HepG2 (cell line): ENCODE measurements at regions not wholly inside any gene's neighbourhood (a gene's known extent, or its start where the extent isn't known, plus 50 kb on each side); places are given as distances from the start of the nearest gene placed in this dataset.

Experiments
- ATAC-seq: fragments of 200-7000 bp; cut with Tn5 transposase; 3 replicates; pipeline ENCODE4 v1.9.1; 2020; ENCODE audit warnings: mild to moderate bottlenecking, moderate library complexity
- BruUV-seq: library from RNA; stranded (reverse); fragments of 400-500 nt; replicated peaks from 2 replicates; lab custom pipeline; 2021; lab: Mats Ljungman, UMichigan
- CTCF ChIA-PET: fragments of 300-600 bp; formaldehyde crosslinking; extraction: SDS; loops from one replicate; lab custom pipeline; 2021; ENCODE audit warnings: low total read pairs, inconsistent platforms, low intra/inter-chr PET ratio; lab: Yijun Ruan, JAX
- POLR2A ChIA-PET: fragments of 350-600 bp; sonication (Branson Sonifier 250); formaldehyde crosslinking; loops from one replicate; lab custom pipeline; 2020; ENCODE audit warnings: antibody characterized with exemption, inconsistent platforms; lab: Yijun Ruan, JAX
- DNase-seq: peaks from one replicate; pipeline ENCODE4 v3.0.0-alpha.2; 2015; ENCODE audit warnings: low spot score
- FAIRE-seq: peaks from 3 replicates; lab custom pipeline; 2011; peaks lifted over from hg19 to GRCh38; lab: Jason Lieb, UNC
- H2AFZ ChIP-seq: one replicate; pipeline ENCODE4 v1.6.1; 2011; ENCODE audit warnings: low read length, inconsistent platforms
- H3K27ac ChIP-seq: fragments of 300-600 bp; 3 replicates; pipeline ENCODE4 v1.8.0; 2011; ENCODE audit warnings: mixed run types, mild to moderate bottlenecking, mixed read lengths, low read length, inconsistent platforms; ENCODE audit not compliant: insufficient read depth; ENCODE audit errors: extremely low read length
- H3K27me3 ChIP-seq, 2 experiments: fragments of 200-600 bp in 1 of 2; 2 replicates in 1 of 2; 3 replicates in 1 of 2; pipeline versions ENCODE4 v1.6.0 to v1.8.0; 2011; ENCODE audit warnings: low read length in 2 of 2, mild to moderate bottlenecking in 2 of 2, moderate library complexity in 2 of 2, inconsistent platforms in 1 of 2; ENCODE audit not compliant: insufficient read depth in 2 of 2, control insufficient read depth in 1 of 2
- H3K36me3 ChIP-seq, 2 experiments: fragments of 200-600 bp in 1 of 2; replicated peaks in 1 of 2; 2 replicates in 1 of 2; 3 replicates in 1 of 2; pipeline versions ENCODE4 v1.5.1 to v1.8.0; 2011; ENCODE audit warnings: low read length in 2 of 2, inconsistent platforms in 1 of 2; ENCODE audit not compliant: insufficient read depth in 2 of 2, control insufficient read depth in 1 of 2
- H3K4me1 ChIP-seq: 2 replicates; pipeline ENCODE4 v1.5.1; 2012; ENCODE audit warnings: low read length, inconsistent platforms; ENCODE audit not compliant: insufficient read depth
- H3K4me2 ChIP-seq: 2 replicates; pipeline ENCODE4 v1.6.0; 2011; ENCODE audit warnings: low read depth, low read length, inconsistent platforms
- H3K4me3 ChIP-seq, 3 experiments: fragments of 200-600 bp in 1 of 3; sonication (generic), shearing (Covaris generic) in 1 of 3; replicated peaks in 1 of 3; 2 replicates each; pipeline ENCODE4 v1.5.1; 2011 to 2016; ENCODE audit warnings: low read length in 3 of 3, inconsistent platforms in 2 of 3, low read depth in 2 of 3, mild to moderate bottlenecking in 2 of 3, control low read depth in 1 of 3, mixed read lengths in 1 of 3; ENCODE audit not compliant: insufficient read depth in 1 of 3
- H3K79me2 ChIP-seq: one replicate; pipeline ENCODE4 v1.6.1; 2011; ENCODE audit warnings: low read length, inconsistent platforms; ENCODE audit not compliant: insufficient read depth
- H3K9ac ChIP-seq: 2 replicates; pipeline ENCODE4 v1.6.0; 2011; ENCODE audit warnings: mild to moderate bottlenecking, low read depth, low read length, inconsistent platforms; ENCODE audit not compliant: insufficient read depth
- H3K9me3 ChIP-seq: 2 replicates; pipeline ENCODE4 v1.5.1; 2012; ENCODE audit warnings: mild to moderate bottlenecking, low read length
- H4K20me1 ChIP-seq: 2 replicates; pipeline ENCODE4 v1.6.0; 2011; ENCODE audit warnings: inconsistent platforms, mild to moderate bottlenecking, low read length, moderate library complexity; ENCODE audit not compliant: insufficient read depth
- CENPT ChIP-seq: sonication (generic); formaldehyde crosslinking; IDR thresholded peaks from 2 replicates; pipeline ENCODE4 v1.8.0; 2022; ENCODE audit warnings: low read depth, mild to moderate bottlenecking, moderate library complexity, missing genetic modification reagents
- DPF2 ChIP-seq: sonication (generic); formaldehyde crosslinking; IDR thresholded peaks from 2 replicates; pipeline ENCODE4 v1.4.0; 2020; ENCODE audit warnings: mild to moderate bottlenecking, low read depth, missing genetic modification reagents, borderline replicate concordance
- FOXC1 ChIP-seq: sonication (generic); formaldehyde crosslinking; IDR thresholded peaks from 2 replicates; pipeline ENCODE4 v1.8.0; 2022; ENCODE audit warnings: mild to moderate bottlenecking, missing genetic modification reagents, borderline replicate concordance
- FOXM1 ChIP-seq: sonication (generic); formaldehyde crosslinking; IDR thresholded peaks from 2 replicates; pipeline ENCODE4 v1.5.0; 2020; ENCODE audit warnings: missing genetic modification reagents
- HNF1A ChIP-seq, 2 experiments: sonication (generic) in 1 of 2; formaldehyde crosslinking in 1 of 2; IDR thresholded peaks; 2 replicates each; pipeline versions ENCODE4 v1.4.0 to v1.6.1; 2016 to 2020; ENCODE audit warnings: borderline replicate concordance in 1 of 2, low read depth in 1 of 2, mild to moderate bottlenecking in 1 of 2, missing genetic modification reagents in 1 of 2
- IKZF4 ChIP-seq: sonication (generic); formaldehyde crosslinking; IDR thresholded peaks from 2 replicates; pipeline ENCODE4 v1.5.1; 2020; ENCODE audit warnings: borderline replicate concordance, mild to moderate bottlenecking, low read depth, missing genetic modification reagents; ENCODE audit errors: not compliant biosample characterization
- KMT2A ChIP-seq: sonication (generic); formaldehyde crosslinking; IDR thresholded peaks from 2 replicates; pipeline ENCODE4 v1.4.0; 2020; ENCODE audit warnings: missing genetic modification reagents
- MXD3 ChIP-seq: IDR thresholded peaks from 2 replicates; pipeline ENCODE4 v1.6.1; 2016; ENCODE audit warnings: mild to moderate bottlenecking, missing biosample characterization, missing genetic modification reagents
- PLRG1 ChIP-seq: fragments of 450-650 bp; conservative IDR thresholded peaks from 2 replicates; pipeline ENCODE4 v1.6.1; 2016
- PRPF4 ChIP-seq: fragments of 200-400 bp; formaldehyde crosslinking; IDR thresholded peaks from 2 replicates; pipeline ENCODE4 v1.6.1; 2016; ENCODE audit warnings: low read length, low read depth; ENCODE audit not compliant: poor library complexity, severe bottlenecking
- STAT5B ChIP-seq: sonication (generic); formaldehyde crosslinking; IDR thresholded peaks from 2 replicates; pipeline ENCODE4 v1.4.0; 2020; ENCODE audit warnings: missing genetic modification reagents
- TFE3 ChIP-seq: IDR thresholded peaks from 2 replicates; pipeline ENCODE4 v1.6.1; 2016
- ZNF138 ChIP-seq: sonication (generic); formaldehyde crosslinking; IDR thresholded peaks from 2 replicates; pipeline ENCODE4 v1.5.0; 2020; ENCODE audit warnings: mild to moderate bottlenecking, low read depth, missing genetic modification reagents
- ZNF337 ChIP-seq: sonication (generic); formaldehyde crosslinking; IDR thresholded peaks from 2 replicates; pipeline ENCODE4 v1.5.1; 2020; ENCODE audit warnings: missing genetic modification reagents, low read depth, mild to moderate bottlenecking, borderline replicate concordance
- ZNF841 ChIP-seq: sonication (generic); formaldehyde crosslinking; IDR thresholded peaks from 2 replicates; pipeline ENCODE4 v1.8.1; 2023; ENCODE audit warnings: missing genetic modification reagents, borderline replicate concordance
- ZSCAN29 ChIP-seq: sonication (generic); formaldehyde crosslinking; conservative IDR thresholded peaks from 2 replicates; pipeline ENCODE4 v1.4.0; 2020; ENCODE audit warnings: mild to moderate bottlenecking, missing genetic modification reagents
- WGBS: methylation state at CpG from one replicate; pipeline ENCODE4 v1.1.6; 2017; ENCODE audit warnings: low lambda C conversion rate; 5-methylcytosine and 5-hydroxymethylcytosine counted together
- in situ Hi-C: cut with HindIII; loops from 2 replicates; pipeline ENCODE4 v1.10.0; 2017; ENCODE audit warnings: low pct_unique_long_range_greater_than_20kb; ENCODE audit not compliant: extremely low pct_ligation_motif_present
- intact Hi-C: fragments of 100-400 bp; cut with micrococcal nuclease; formaldehyde crosslinking; loops from one replicate; pipeline ENCODE4 v1.10.0; 2022; ENCODE audit not compliant: unreplicated experiment

GRCh38 chr18:74006143-74006542 is 141.5 kb downstream of the FBXO15 start (continued):
- no peak for TF ChIP-seq IKZF4 (CRISPR knock-in tag)

- DNase-seq (no peak), FAIRE-seq (no peak), ATAC-seq (no peak)
- Histone ChIP-seq H3K36me3 (no peaks in the 10 kb centered on the region), H3K79me2 (no peaks in the 10 kb centered on the region), H3K27ac (no peak overlapping the region), H4K20me1 (no peaks in the 10 kb centered on the region), H3K4me2 (no peak overlapping the region), H2AFZ (no peak overlapping the region), H3K9me3 (no peaks in the 10 kb centered on the region), H3K4me3 (no peak overlapping the region), H3K4me1 (no peaks in the 10 kb centered on the region), H3K27me3 (no peaks in the 10 kb centered on the region; a peak in 1 of 5 replicates), H3K9ac (no peak overlapping the region)
- intact Hi-C loops = no loop called here
- WGBS = 54% methylated on average over 4 of the region's 4 CpGs
- BruUV-seq = no TSS peak
- CTCF ChIA-PET = no interaction called here
- in situ Hi-C loops = no loop called here
- POLR2A ChIA-PET = no interaction called here
- TF ChIP-seq PRPF4 (no peak), STAT5B (CRISPR knock-in tag) (no peak), FOXM1 (CRISPR knock-in tag) (no peak), ZSCAN29 (no peak), ZNF841 (CRISPR knock-in tag) (no peak), MXD3 (CRISPR knock-in tag) (no peak), CENPT (CRISPR knock-in tag) (no peak), FOXC1 (CRISPR knock-in tag) (no peak), ZNF337 (CRISPR knock-in tag) (no peak), PLRG1 (no peak), KMT2A (no peak), ZNF138 (CRISPR knock-in tag) (no peak), TFE3 (CRISPR knock-in tag) (no peak), HNF1A (IDR thresholded peaks at IDR 0.05; ENCODE audit: low read depth) (no peak), HNF1A (CRISPR knock-in tag; IDR thresholded peaks at IDR 0.05; ENCODE audit: borderline replicate concordance) (no peak), DPF2 (CRISPR knock-in tag) (no peak)
These were observed 142.1 kb downstream of the FBXO15 start for GRCh38 chr18:74005320-74006109.
